Smooth muscle cell of the brain vasculature (primary cell): ENCODE measurements at regions not wholly inside any gene's neighbourhood (a gene's known extent, or its start where the extent isn't known, plus 50 kb on each side); places are given as distances from the start of the nearest gene placed in this dataset.

Experiments used
- DNase-seq: peaks from one replicate; pipeline ENCODE4 v3.0.0-alpha.2; 2012; ENCODE audit warnings: low read depth, low spot score

GRCh38 chr12:76259106-76259505 lies 89.1 kb downstream of the BBS10 start:
- DNase-seq, result no peak

- DNase-seq, result no peak
Observed at GRCh38 chr12:76256904-76257303, 91.3 kb downstream of the BBS10 start.

DNA sequence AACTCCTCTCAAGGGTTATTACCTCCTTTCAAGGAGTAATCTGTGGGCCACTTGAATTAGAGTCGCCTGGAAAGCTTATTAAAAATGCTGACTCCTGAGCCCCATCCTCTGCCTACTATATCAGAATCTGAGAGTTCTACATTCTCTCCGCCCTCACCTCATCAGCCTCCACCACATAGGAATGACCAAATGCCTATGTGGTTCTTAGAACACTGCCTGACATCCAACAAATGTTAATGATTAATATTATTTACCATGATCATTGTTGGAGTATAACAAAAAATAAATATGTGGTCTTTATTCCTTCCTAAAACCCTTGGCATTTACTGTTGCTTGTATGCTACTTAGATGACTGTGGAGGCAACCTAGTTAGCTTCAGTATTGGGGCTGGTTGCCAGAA lies 91.9 kb downstream of the BBS10 start:
- DNase-seq, result no peak

GRCh38 chr12:76255692-76256091 lies 92.5 kb downstream of the BBS10 start:
- no peak for DNase-seq

DNA sequence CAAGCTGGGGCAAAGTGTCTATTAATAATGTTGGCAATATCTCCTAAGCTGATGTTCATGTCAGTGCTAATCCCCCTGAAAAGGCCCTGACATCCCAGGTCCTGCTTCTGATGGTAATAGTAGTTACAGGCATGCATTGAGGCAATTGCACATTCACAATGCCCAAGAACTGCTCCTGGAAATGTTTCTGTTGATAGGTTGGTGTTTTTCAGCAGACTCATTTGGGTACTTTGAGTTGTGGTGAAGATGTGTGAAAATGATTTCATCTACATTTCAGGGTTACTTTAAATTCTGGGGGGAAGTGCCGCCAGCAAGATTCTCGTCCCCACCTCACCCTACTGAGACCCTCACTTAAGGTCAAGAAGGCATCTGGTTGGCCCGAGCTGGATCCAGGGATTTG lies 92.9 kb downstream of the BBS10 start:
- no peak for DNase-seq

- DNase-seq, result no peak
Observed at GRCh38 chr12:76252031-76252430, 96.2 kb downstream of the BBS10 start.

- no peak for DNase-seq
Observed at GRCh38 chr12:76250256-76250655, 98.0 kb downstream of the BBS10 start.

DNA sequence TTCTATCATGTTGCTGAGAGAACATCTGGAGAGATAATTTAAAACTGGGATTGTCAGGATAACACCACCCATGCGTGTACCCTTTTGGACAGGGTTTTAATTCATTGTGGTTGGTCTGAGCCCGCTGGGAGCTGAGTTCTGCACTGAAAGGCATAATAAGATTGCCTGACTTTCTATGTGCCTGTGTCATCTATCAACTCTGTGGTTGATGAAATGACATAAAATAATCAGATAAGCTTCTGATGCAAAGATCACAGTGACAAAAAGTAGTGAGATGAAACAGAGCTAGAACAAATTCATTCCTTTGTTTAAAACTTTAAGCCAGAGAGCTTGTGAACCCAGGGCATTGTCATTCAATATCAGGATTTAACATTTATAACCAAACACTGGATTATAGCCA lies 98.7 kb downstream of the BBS10 start:
- DNase-seq, result no peak

GRCh38 chr12:76247992-76248391 lies 100.2 kb downstream of the BBS10 start:
- no peak for DNase-seq

DNA sequence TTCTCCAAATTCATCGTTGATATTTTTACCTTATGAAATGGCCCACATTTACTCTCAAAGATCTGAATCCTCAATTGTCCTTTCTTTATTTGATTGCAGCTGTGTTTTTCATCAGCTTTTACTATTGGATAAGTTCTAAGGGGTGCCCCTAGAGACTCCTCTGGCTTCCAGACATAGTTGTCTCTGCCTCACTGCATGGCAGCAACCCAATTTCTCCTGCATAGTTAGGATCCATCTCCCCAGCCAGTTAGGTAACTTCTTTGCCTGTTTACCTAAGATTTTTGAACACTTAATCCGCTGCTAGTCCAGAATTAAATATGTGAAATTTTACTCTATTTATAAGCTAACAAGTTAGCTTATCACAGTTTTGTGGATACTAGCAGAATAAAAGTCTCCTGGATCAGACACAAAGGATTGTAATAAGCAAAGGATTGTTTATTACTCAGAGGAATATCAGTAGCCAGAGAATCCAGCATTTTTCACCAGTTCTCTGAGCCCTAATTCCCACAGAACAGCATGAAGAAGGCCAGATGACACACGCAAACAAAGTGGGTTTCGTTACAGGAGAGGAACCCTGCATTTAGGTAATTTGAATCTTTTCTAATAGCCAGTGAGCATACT lies 101.1 kb downstream of the BBS10 start:
- no peak for DNase-seq

DNA sequence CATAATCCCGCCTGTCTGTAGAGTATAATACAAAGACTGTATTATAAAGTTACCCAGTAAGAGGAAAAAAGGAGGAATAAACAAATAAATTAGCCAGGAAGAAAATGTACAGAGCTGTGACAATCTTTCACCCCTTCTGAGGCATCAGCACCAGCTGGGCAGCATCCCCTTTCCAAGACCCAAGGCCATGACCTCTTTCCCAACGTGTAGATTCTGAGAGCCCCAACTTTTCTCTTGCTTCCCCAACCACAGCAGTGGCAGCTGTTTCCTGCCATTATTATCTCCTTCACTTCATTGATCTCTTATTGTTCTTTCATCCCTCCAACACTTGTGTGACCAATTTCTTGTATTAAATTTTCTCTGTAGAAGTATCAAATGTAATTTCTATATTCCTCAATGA lies 101.6 kb downstream of the BBS10 start:
- DNase-seq, result no peak

DNA sequence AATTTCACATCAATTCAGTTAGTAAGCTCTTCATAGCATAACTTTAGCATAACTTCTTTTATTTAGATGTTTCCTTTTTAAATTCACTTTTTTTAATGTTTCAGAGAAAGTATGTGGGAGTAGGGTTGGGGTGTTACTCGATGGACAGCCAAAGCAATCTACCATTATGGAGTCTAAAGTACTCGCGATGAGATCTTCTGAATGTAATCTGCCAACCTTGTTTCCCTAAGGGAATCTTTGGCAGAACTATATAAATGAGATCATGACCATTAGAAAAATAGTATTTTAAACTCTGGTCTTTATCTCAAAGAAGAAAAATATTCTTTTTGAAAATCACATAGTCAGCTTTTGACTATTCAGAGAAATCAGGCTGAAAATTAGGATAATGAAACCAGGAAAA lies 103.9 kb downstream of the BBS10 start:
- no peak for DNase-seq

GRCh38 chr12:76242813-76243550 lies 105.2 kb downstream of the BBS10 start:
- no peak for DNase-seq

DNA sequence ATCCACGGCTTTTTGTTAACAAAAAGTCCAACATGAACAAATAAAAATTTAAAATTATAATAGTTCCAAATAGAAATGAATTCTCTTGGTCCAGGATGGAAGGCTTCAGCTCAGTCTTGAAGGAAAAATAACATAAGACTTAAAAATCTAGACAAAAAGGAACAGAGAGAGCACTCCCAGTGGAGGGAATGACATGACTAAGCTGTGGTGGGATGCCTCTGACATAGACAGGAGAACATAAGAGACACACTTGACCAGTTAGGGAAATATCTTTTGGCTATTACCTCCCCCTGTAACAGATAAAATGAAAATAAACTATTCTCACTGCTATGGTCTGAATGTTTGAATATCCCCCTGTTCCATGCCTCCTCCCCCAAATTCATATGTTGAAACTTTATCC lies 106.8 kb downstream of the BBS10 start:
- no peak for DNase-seq

DNA sequence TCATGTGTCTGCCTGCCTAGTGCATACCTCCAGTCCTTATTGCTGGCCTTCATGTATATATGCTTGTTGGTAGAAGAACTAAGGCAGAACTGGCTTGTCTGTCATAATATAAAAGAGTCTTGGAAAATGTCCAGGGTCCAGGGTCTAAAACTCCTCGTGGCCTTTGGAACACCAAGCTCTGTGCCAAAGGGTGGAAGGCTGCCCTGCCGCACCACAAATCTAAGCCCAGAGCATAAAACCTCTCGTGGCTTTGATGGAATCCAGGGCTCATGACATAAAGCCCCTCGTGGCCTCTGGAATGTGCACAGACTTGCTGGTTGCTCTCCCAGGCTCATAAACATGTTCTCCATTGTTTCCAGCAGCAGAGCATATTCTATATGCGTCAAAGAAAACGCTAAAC lies 107.9 kb downstream of the BBS10 start:
- no peak for DNase-seq

- no peak for DNase-seq
Observed at GRCh38 chr12:76238688-76239087, 109.5 kb downstream of the BBS10 start.

- DNase-seq, result no peak
Observed at GRCh38 chr12:76237086-76237701, 111.0 kb downstream of the BBS10 start.

GRCh38 chr12:76236640-76237039 lies 111.6 kb downstream of the BBS10 start:
- DNase-seq, result no peak

- no peak for DNase-seq
Observed at GRCh38 chr12:76234741-76235140, 113.5 kb downstream of the BBS10 start.

DNA sequence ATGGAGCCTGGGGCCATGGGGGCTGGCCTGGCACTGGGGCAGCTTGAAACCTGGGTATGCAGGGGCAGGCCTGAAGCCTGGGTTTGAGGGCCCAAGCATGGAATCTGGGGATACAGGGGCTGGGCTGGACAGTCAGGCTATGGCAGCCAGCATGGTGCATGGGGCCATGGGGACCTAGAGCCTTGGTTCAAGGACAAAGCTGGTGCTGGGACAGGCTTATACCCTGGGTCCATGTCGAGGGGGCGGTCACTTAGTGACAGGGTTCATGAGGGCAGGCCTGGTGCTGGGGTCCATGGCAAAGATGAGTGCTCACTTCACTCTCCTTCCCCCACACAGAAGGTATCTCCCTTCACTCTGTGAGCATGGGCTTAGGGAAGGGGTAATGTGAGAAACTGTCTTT lies 116.2 kb downstream of the BBS10 start:
- no peak for DNase-seq

DNA sequence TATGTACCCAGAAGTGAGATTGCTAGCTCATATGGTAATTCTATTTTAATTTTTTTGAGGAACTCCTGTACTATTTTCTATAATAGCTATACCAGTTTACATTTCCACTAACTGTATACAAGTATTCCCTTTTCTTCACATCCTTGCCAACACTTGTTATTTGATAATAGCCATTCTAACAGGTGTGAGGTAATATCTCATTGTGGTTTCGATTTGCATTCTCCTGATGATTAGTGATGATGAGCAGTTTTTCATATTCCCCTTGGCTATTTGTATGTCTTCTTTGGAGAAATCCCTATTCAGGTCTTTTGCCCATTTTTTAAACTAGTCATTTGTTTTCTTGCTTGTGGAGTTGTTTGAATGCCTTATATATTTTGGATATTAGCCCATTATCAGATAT lies 121.3 kb downstream of the BBS10 start:
- DNase-seq, result no peak

GRCh38 chr12:76226397-76226796 lies 121.8 kb downstream of the BBS10 start:
- DNase-seq, result no peak

DNA sequence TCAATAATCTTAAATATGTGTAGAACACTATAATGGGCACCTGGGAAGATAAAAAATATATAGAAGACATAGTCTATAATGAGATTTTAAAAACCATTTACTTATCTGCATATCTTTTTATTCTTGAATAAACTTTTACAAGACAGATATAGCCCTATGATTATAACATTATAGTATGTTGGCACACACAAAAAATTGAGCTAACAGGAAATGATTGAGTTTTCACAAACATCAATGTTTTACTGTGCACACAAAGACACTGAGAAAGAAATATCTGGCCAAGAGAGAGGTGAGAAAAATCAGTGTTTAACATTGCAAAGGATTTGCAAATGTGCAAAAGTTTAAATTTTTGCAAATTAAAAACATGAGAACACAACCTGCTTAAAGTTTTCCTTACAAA lies 124.3 kb downstream of the BBS10 start:
- DNase-seq, result no peak
